Stimulated activated naive CD8-positive, alpha-beta T cell treated with anti-CD3 and anti-CD28 coated beads, Interleukin-15, Interleukin-2, amounts not matched to agents 100 U/mL and 50 U/mL, for 24 hours (primary cell): ENCODE measurements at regions not wholly inside any gene's neighbourhood (a gene's known extent, or its start where the extent isn't known, plus 50 kb on each side); places are given as distances from the start of the nearest gene placed in this dataset.
"Not testable (repeated sequence)": the region's sequence is repeated elsewhere in the genome, so short reads cannot be mapped to it uniquely, and the experiment has no call there.

Experiments used
- ATAC-seq: fragments of 150-1000 bp; cut with Tn5 transposase; one replicate; pipeline ENCODE4 v1.10.0; 2021
- DNase-seq: peaks from one replicate; pipeline ENCODE4 v3.0.0; 2021

GRCh38 chr3:13193320-13194284, 120.4 kb upstream of the IQSEC1 start:
- ATAC-seq (no peak), DNase-seq (no peak)

- ATAC-seq (no peak), DNase-seq (no peak)
Observed at GRCh38 chr3:13192471-13193213, 119.4 kb upstream of the IQSEC1 start.

- no peak for ATAC-seq
- no peak for DNase-seq
Observed at GRCh38 chr3:13191016-13191415, 117.8 kb upstream of the IQSEC1 start.

- DNase-seq: no peak
- ATAC-seq: no peak
Observed at GRCh38 chr3:13190378-13190765, 117.1 kb upstream of the IQSEC1 start.

- ATAC-seq (peak; percentile 65), DNase-seq (peak; percentile 22)
Observed at GRCh38 chr3:13189639-13190377, 116.6 kb upstream of the IQSEC1 start.

- no peak for DNase-seq
Observed at GRCh38 chr3:13188975-13189374, 115.7 kb upstream of the IQSEC1 start.

GRCh38 chr3:13188181-13188779, 115.1 kb upstream of the IQSEC1 start:
- ATAC-seq (no peak), DNase-seq (no peak)

More at GRCh38 chr3:13188975-13189374, 115.7 kb upstream of the IQSEC1 start:
- no peak for ATAC-seq

- ATAC-seq: no peak
- DNase-seq: no peak
Observed at GRCh38 chr3:13187593-13187992, 114.4 kb upstream of the IQSEC1 start.

- ATAC-seq (no peak), DNase-seq (no peak)
Observed at GRCh38 chr3:13186435-13186815, 113.2 kb upstream of the IQSEC1 start.

- no peak for DNase-seq
- no peak for ATAC-seq
Observed at GRCh38 chr3:13185737-13186434, 112.7 kb upstream of the IQSEC1 start.

GRCh38 chr3:13179582-13180210, 106.5 kb upstream of the IQSEC1 start:
- not testable (repeated sequence) for ATAC-seq, DNase-seq

- DNase-seq (no peak), ATAC-seq (no peak)
Observed at GRCh38 chr3:13179181-13179580, 106.0 kb upstream of the IQSEC1 start.

GRCh38 chr3:13178107-13178506, 104.9 kb upstream of the IQSEC1 start:
- ATAC-seq (no peak), DNase-seq (no peak)

- no peak for ATAC-seq
Observed at GRCh38 chr3:13177641-13178040, 104.4 kb upstream of the IQSEC1 start.

GRCh38 chr3:13177236-13177635, 104.0 kb upstream of the IQSEC1 start:
- no peak for ATAC-seq
- DNase-seq: no peak

More at GRCh38 chr3:13177641-13178040, 104.4 kb upstream of the IQSEC1 start:
- no peak for DNase-seq

GRCh38 chr3:13176445-13176844, 103.2 kb upstream of the IQSEC1 start:
- no peak for DNase-seq
- no peak for ATAC-seq

- ATAC-seq (no peak), DNase-seq (no peak)
Observed at GRCh38 chr3:13174803-13175135, 101.5 kb upstream of the IQSEC1 start.

GRCh38 chr3:13174011-13174802, 101.0 kb upstream of the IQSEC1 start:
- ATAC-seq: no peak
- no peak for DNase-seq

- DNase-seq (no peak), ATAC-seq (no peak)
Observed at GRCh38 chr3:13173186-13173585, 100.0 kb upstream of the IQSEC1 start.

GRCh38 chr3:13172644-13173013, 99.4 kb upstream of the IQSEC1 start:
- ATAC-seq (no peak), DNase-seq (no peak)
